GM18951 (cell line): ENCODE measurements at regions not wholly inside any gene's neighbourhood (a gene's known extent, or its start where the extent isn't known, plus 50 kb on each side); places are given as distances from the start of the nearest gene placed in this dataset.
"Not testable (repeated sequence)": the region's sequence is repeated elsewhere in the genome, so short reads cannot be mapped to it uniquely, and the experiment has no call there.

Source experiments
- POLR2A ChIP-seq: IDR thresholded peaks from 4 replicates; pipeline ENCODE4 v1.6.1; 2011; ENCODE audit warnings: mild to moderate bottlenecking; ENCODE audit not compliant: insufficient read length, insufficient read depth; ENCODE audit errors: extremely low read depth
- in situ Hi-C: fragments of 300-500 bp; cut with MboI; formaldehyde crosslinking; loops from one replicate; pipeline ENCODE4 v1.12.0; 2022; ENCODE audit warnings: low sequenced_read_pairs, mixed read lengths, inconsistent platforms; ENCODE audit not compliant: unreplicated experiment

GRCh38 chr2:224111576-224111975 is 72.5 kb upstream of the SERPINE2 start:
- in situ Hi-C loops = no loop called here
- TF ChIP-seq POLR2A = no peak

- no peak for TF ChIP-seq POLR2A
- in situ Hi-C loops = no loop called here
These were observed 71.7 kb upstream of the SERPINE2 start for GRCh38 chr2:224110811-224111210.

GRCh38 chr2:224109751-224110150 is 70.7 kb upstream of the SERPINE2 start:
- in situ Hi-C loops = no loop called here
- no peak for TF ChIP-seq POLR2A

- in situ Hi-C loops = no loop called here
- no peak for TF ChIP-seq POLR2A
These were observed 67.7 kb upstream of the SERPINE2 start for GRCh38 chr2:224106794-224107193.

GRCh38 chr2:224104668-224105386 is 65.7 kb upstream of the SERPINE2 start:
- TF ChIP-seq POLR2A = no peak
- in situ Hi-C loops = no loop called here

- no peak for TF ChIP-seq POLR2A
- in situ Hi-C loops = no loop called here
These were observed 64.6 kb upstream of the SERPINE2 start for GRCh38 chr2:224103651-224104050.

- TF ChIP-seq POLR2A = no peak
- in situ Hi-C loops = no loop called here
These were observed 63.9 kb upstream of the SERPINE2 start for GRCh38 chr2:224102991-224103390.

GRCh38 chr2:224101820-224102630 is 62.9 kb upstream of the SERPINE2 start:
- no peak for TF ChIP-seq POLR2A
- in situ Hi-C loops = no loop called here

GRCh38 chr2:224099861-224100643 is 61.0 kb upstream of the SERPINE2 start:
- TF ChIP-seq POLR2A = no peak
- in situ Hi-C loops = no loop called here

- TF ChIP-seq POLR2A = no peak
These were observed 59.6 kb upstream of the SERPINE2 start for GRCh38 chr2:224098481-224099230.

GRCh38 chr2:224094413-224094812 is 55.3 kb upstream of the SERPINE2 start:
- no peak for TF ChIP-seq POLR2A
- in situ Hi-C loops = no loop called here

More at GRCh38 chr2:224098481-224099230, 59.6 kb upstream of the SERPINE2 start:
- in situ Hi-C loops = no loop called here

GRCh38 chr2:224091671-224092070 is 52.6 kb upstream of the SERPINE2 start:
- in situ Hi-C loops = not testable (repeated sequence)

- in situ Hi-C loops = not testable (repeated sequence)
These were observed 50.5 kb upstream of the SERPINE2 start for GRCh38 chr2:224089606-224090005.
